Mesothelial cell of epicardium (in vitro differentiated cells): ENCODE measurements at regions not wholly inside any gene's neighbourhood (a gene's known extent, or its start where the extent isn't known, plus 50 kb on each side); places are given as distances from the start of the nearest gene placed in this dataset.

Experiments used
- DNase-seq, 2 experiments: peaks; one replicate each; pipeline ENCODE4 v3.0.0; 2021; ENCODE audit warnings: low spot score in 2 of 2; ENCODE audit not compliant: unreplicated experiment in 2 of 2
- H3K27ac Mint-ChIP-seq: 2 replicates; pipeline ENCODE4 v1.8.0; 2021; ENCODE audit warnings: mixed read lengths
- H3K27me3 Mint-ChIP-seq: 2 replicates; pipeline ENCODE4 v1.8.0; 2021; ENCODE audit warnings: low read depth, mixed read lengths
- H3K36me3 Mint-ChIP-seq: 2 replicates; pipeline ENCODE4 v1.8.0; 2021; ENCODE audit warnings: mixed read lengths
- H3K4me1 Mint-ChIP-seq: 2 replicates; pipeline ENCODE4 v1.8.0; 2021; ENCODE audit warnings: mixed read lengths
- H3K4me3 Mint-ChIP-seq: 2 replicates; pipeline ENCODE4 v1.8.0; 2021; ENCODE audit warnings: mild to moderate bottlenecking, moderate library complexity, mixed read lengths
- H3K9me3 Mint-ChIP-seq: 2 replicates; pipeline ENCODE4 v1.8.0; 2021; ENCODE audit warnings: mixed read lengths
- TF ChIP-seq, protein P1 (sequence below): fragments of 200-600 bp; sonication (generic); IDR thresholded peaks from one replicate; pipeline ENCODE4 v1.5.0; 2021; ENCODE audit warnings: antibody characterized with exemption; ENCODE audit not compliant: unreplicated experiment

- Mint-ChIP-seq H3K27ac (no peak overlapping the region), H3K36me3 (peaks cover 3% of the 10 kb centered on the region), H3K27me3 (no peaks in the 10 kb centered on the region), H3K4me1 (no peaks in the 10 kb centered on the region), H3K9me3 (peaks cover 23% of the 10 kb centered on the region), H3K4me3 (no peak overlapping the region)
- DNase-seq = no peak
- TF ChIP-seq, protein P1, sequence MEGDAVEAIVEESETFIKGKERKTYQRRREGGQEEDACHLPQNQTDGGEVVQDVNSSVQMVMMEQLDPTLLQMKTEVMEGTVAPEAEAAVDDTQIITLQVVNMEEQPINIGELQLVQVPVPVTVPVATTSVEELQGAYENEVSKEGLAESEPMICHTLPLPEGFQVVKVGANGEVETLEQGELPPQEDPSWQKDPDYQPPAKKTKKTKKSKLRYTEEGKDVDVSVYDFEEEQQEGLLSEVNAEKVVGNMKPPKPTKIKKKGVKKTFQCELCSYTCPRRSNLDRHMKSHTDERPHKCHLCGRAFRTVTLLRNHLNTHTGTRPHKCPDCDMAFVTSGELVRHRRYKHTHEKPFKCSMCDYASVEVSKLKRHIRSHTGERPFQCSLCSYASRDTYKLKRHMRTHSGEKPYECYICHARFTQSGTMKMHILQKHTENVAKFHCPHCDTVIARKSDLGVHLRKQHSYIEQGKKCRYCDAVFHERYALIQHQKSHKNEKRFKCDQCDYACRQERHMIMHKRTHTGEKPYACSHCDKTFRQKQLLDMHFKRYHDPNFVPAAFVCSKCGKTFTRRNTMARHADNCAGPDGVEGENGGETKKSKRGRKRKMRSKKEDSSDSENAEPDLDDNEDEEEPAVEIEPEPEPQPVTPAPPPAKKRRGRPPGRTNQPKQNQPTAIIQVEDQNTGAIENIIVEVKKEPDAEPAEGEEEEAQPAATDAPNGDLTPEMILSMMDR = no peak
Measured at GRCh38 chr4:58070726-58071125, 960.5 kb upstream of the IGFBP7 start.

- DNase-seq = no peak
- no peak overlapping the region for H3K27ac Mint-ChIP-seq
- H3K4me1 Mint-ChIP-seq = peaks cover 5% of the 10 kb centered on the region
- H3K4me3 Mint-ChIP-seq = no peak overlapping the region
- H3K27me3 Mint-ChIP-seq = no peaks in the 10 kb centered on the region
- H3K36me3 Mint-ChIP-seq = peaks cover 3% of the 10 kb centered on the region
- TF ChIP-seq, protein P1 = no peak
- H3K9me3 Mint-ChIP-seq = peaks cover 18% of the 10 kb centered on the region
Measured at GRCh38 chr4:58064653-58065052, 954.5 kb upstream of the IGFBP7 start.

GRCh38 chr4:58063404-58064160, 953.4 kb upstream of the IGFBP7 start:
- DNase-seq = no peak
- TF ChIP-seq, protein P1 = no peak
- Mint-ChIP-seq H3K4me1 (peaks cover 5% of the 10 kb centered on the region), H3K36me3 (peaks cover 3% of the 10 kb centered on the region), H3K27ac (no peak overlapping the region), H3K4me3 (no peak overlapping the region), H3K27me3 (no peaks in the 10 kb centered on the region), H3K9me3 (peaks cover 23% of the 10 kb centered on the region)

GRCh38 chr4:58061967-58062366, 951.8 kb upstream of the IGFBP7 start:
- H3K27ac Mint-ChIP-seq = no peak overlapping the region
- TF ChIP-seq, protein P1 = no peak

GRCh38 chr4:58050439-58050838, 940.3 kb upstream of the IGFBP7 start:
- H3K27me3 Mint-ChIP-seq = no peaks in the 10 kb centered on the region
- TF ChIP-seq, protein P1 = no peak
- peaks cover 3% of the 10 kb centered on the region for H3K36me3 Mint-ChIP-seq
- peaks cover 11% of the 10 kb centered on the region for H3K9me3 Mint-ChIP-seq
- DNase-seq = no peak
- peaks cover 1% of the 10 kb centered on the region for H3K4me1 Mint-ChIP-seq
- H3K4me3 Mint-ChIP-seq = no peak overlapping the region
- no peak overlapping the region for H3K27ac Mint-ChIP-seq

More at GRCh38 chr4:58061967-58062366, 951.8 kb upstream of the IGFBP7 start:
- Mint-ChIP-seq H3K4me1 (peaks cover 13% of the 10 kb centered on the region), H3K36me3 (no peaks in the 10 kb centered on the region), H3K27me3 (no peaks in the 10 kb centered on the region), H3K4me3 (no peak overlapping the region), H3K9me3 (peaks cover 14% of the 10 kb centered on the region)
- DNase-seq = no peak
